Spleen (tissue), 7 donors: ENCODE measurements at regions not wholly inside any gene's neighbourhood (a gene's known extent, or its start where the extent isn't known, plus 50 kb on each side); places are given as distances from the start of the nearest gene placed in this dataset.

ENCODE experiments used
- CTCF ChIP-seq, 11 experiments: fragments of 200-600 bp in 7 of 11; fragments of 450-650 bp in 4 of 11; sonication (generic) in 4 of 11; IDR thresholded peaks in 8 of 11; conservative IDR thresholded peaks in 3 of 11; 1 replicate in 7 of 11; 2 replicates in 4 of 11; pipeline versions ENCODE4 v1.4.0 to v1.8.0; 2016 to 2021; ENCODE audit warnings: antibody characterized with exemption in 11 of 11, inconsistent platforms in 4 of 11, mild to moderate bottlenecking in 1 of 11
- POLR2A ChIP-seq, 3 donors: fragments of 450-650 bp; IDR thresholded peaks; one replicate each; pipeline ENCODE4 v1.5.1; 2017; ENCODE audit warnings: antibody characterized with exemption in 3 of 3, mild to moderate bottlenecking in 1 of 3
- donor health status: DM: no; HTN: no; CAD: no; lungs with moderate emphysema.
- donor health status: DM: no; HTN: no; CAD: no.
- donor health status: DM: no; HTN: no; CAD: no.

- no peak for TF ChIP-seq POLR2A (IDR thresholded peaks at IDR 0.05)
- no peak for TF ChIP-seq CTCF (IDR thresholded peaks at IDR 0.05 in 8 of 11, conservative IDR thresholded peaks at IDR 0.05 in 3 of 11)
These were observed 558.5 kb upstream of the VRK2 start for GRCh38 chr2:57488061-57488460.
